Mucosa of rectum (tissue), 2 donors: ENCODE measurements at regions not wholly inside any gene's neighbourhood (a gene's known extent, or its start where the extent isn't known, plus 50 kb on each side); places are given as distances from the start of the nearest gene placed in this dataset.

ENCODE experiments used
- H3K27ac ChIP-seq, 2 donors: one replicate each; pipeline ENCODE4 v1.7.0; 2013; ENCODE audit warnings: inconsistent platforms in 2 of 2, low read depth in 2 of 2, low read length in 2 of 2
- H3K27me3 ChIP-seq, 2 donors: one replicate each; pipeline ENCODE4 v1.7.0; 2013; ENCODE audit warnings: low read length in 2 of 2; ENCODE audit not compliant: control insufficient read depth in 2 of 2, insufficient read depth in 2 of 2
- H3K36me3 ChIP-seq, 2 donors: one replicate each; pipeline ENCODE4 v1.7.0; 2013; ENCODE audit warnings: low read length in 2 of 2; ENCODE audit not compliant: control insufficient read depth in 2 of 2, insufficient read depth in 2 of 2
- H3K4me1 ChIP-seq, 2 donors: one replicate each; pipeline ENCODE4 v1.7.0; 2013; ENCODE audit warnings: low read length in 2 of 2, mild to moderate bottlenecking in 1 of 2; ENCODE audit not compliant: control insufficient read depth in 2 of 2, insufficient read depth in 2 of 2
- H3K4me3 ChIP-seq, 2 donors: one replicate each; pipeline ENCODE4 v1.7.0; 2013; ENCODE audit warnings: low read length in 2 of 2
- H3K9ac ChIP-seq, 2 donors: one replicate each; pipeline ENCODE4 v1.7.0; 2013; ENCODE audit warnings: low read length in 2 of 2, low read depth in 1 of 2, mild to moderate bottlenecking in 1 of 2
- H3K9me3 ChIP-seq, 2 donors: one replicate each; pipeline ENCODE4 v1.7.0; 2013; ENCODE audit warnings: low read length in 2 of 2; ENCODE audit not compliant: control insufficient read depth in 2 of 2
- donor health status: healthy.
- donor health status: Normal muscosa, but diverticular disease.

- Histone ChIP-seq H3K9ac (no peak overlapping the region), H3K4me3 (no peak overlapping the region), H3K27me3 (peaks cover 2% of the 10 kb centered on the region in 2 donors), H3K27ac (no peak overlapping the region), H3K4me1 (peaks cover 0 to 5% of the 10 kb centered on the region in 2 donors), H3K36me3 (no peaks in the 10 kb centered on the region), H3K9me3 (no peaks in the 10 kb centered on the region)
Observed at GRCh38 chr10:78411716-78412115, 378.1 kb downstream of the RPS24 start.

GRCh38 chr10:78412605-78413004 is 378.9 kb downstream of the RPS24 start:
- H3K9me3 ChIP-seq = no peaks in the 10 kb centered on the region
- H3K27me3 ChIP-seq = no peaks in the 10 kb centered on the region
- no peak overlapping the region for H3K4me3 ChIP-seq
- H3K4me1 ChIP-seq = no peaks in the 10 kb centered on the region
- no peaks in the 10 kb centered on the region for H3K36me3 ChIP-seq
- no peak overlapping the region for H3K27ac ChIP-seq
- no peak overlapping the region for H3K9ac ChIP-seq

- Histone ChIP-seq H3K27me3 (no peaks in the 10 kb centered on the region), H3K4me3 (no peak overlapping the region), H3K27ac (no peak overlapping the region), H3K9ac (no peak overlapping the region), H3K9me3 (no peaks in the 10 kb centered on the region), H3K36me3 (no peaks in the 10 kb centered on the region), H3K4me1 (no peaks in the 10 kb centered on the region)
Observed at GRCh38 chr10:78413076-78414055, 379.7 kb downstream of the RPS24 start.

- Histone ChIP-seq H3K36me3 (no peaks in the 10 kb centered on the region), H3K9me3 (no peaks in the 10 kb centered on the region), H3K4me3 (no peak overlapping the region), H3K4me1 (no peaks in the 10 kb centered on the region), H3K27me3 (no peaks in the 10 kb centered on the region), H3K9ac (no peak overlapping the region), H3K27ac (no peak overlapping the region)
Observed at GRCh38 chr10:78414380-78414779, 380.7 kb downstream of the RPS24 start.

GRCh38 chr10:78415111-78415510 is 381.4 kb downstream of the RPS24 start:
- no peaks in the 10 kb centered on the region for H3K36me3 ChIP-seq
- no peak overlapping the region for H3K4me3 ChIP-seq
- no peaks in the 10 kb centered on the region for H3K4me1 ChIP-seq
- H3K27ac ChIP-seq = no peak overlapping the region
- no peaks in the 10 kb centered on the region for H3K9me3 ChIP-seq
- H3K9ac ChIP-seq = no peak overlapping the region
- no peaks in the 10 kb centered on the region for H3K27me3 ChIP-seq

GRCh38 chr10:78416031-78417011 is 382.7 kb downstream of the RPS24 start:
- Histone ChIP-seq H3K4me1 (no peaks in the 10 kb centered on the region), H3K9ac (no peak overlapping the region), H3K36me3 (no peaks in the 10 kb centered on the region), H3K27me3 (no peaks in the 10 kb centered on the region), H3K4me3 (no peak overlapping the region), H3K27ac (no peak overlapping the region), H3K9me3 (no peaks in the 10 kb centered on the region)

GRCh38 chr10:78417425-78418370 is 384.0 kb downstream of the RPS24 start:
- Histone ChIP-seq H3K36me3 (no peaks in the 10 kb centered on the region), H3K9me3 (no peaks in the 10 kb centered on the region), H3K4me3 (no peak overlapping the region), H3K27me3 (no peaks in the 10 kb centered on the region), H3K4me1 (no peaks in the 10 kb centered on the region), H3K27ac (no peak overlapping the region), H3K9ac (no peak overlapping the region)

- no peak overlapping the region for H3K9ac ChIP-seq
- H3K27me3 ChIP-seq = no peaks in the 10 kb centered on the region
- no peak overlapping the region for H3K4me3 ChIP-seq
- no peaks in the 10 kb centered on the region for H3K9me3 ChIP-seq
- no peak overlapping the region for H3K27ac ChIP-seq
- no peaks in the 10 kb centered on the region for H3K4me1 ChIP-seq
- H3K36me3 ChIP-seq = no peaks in the 10 kb centered on the region
Observed at GRCh38 chr10:78419481-78420265, 386.0 kb downstream of the RPS24 start.
